Cardiac septum (tissue), 1 donor: ENCODE measurements at regions not wholly inside any gene's neighbourhood (a gene's known extent, or its start where the extent isn't known, plus 50 kb on each side); places are given as distances from the start of the nearest gene placed in this dataset.

ENCODE experiments used
- DNase-seq: peaks from one replicate; pipeline ENCODE4 v3.0.0-alpha.2; 2020; ENCODE audit warnings: low spot score
- intact Hi-C: fragments of 100-400 bp; cut with DNase I; formaldehyde crosslinking; loops from one replicate; pipeline ENCODE4 v1.14.0; 2022
- donor health status: DM: no; HTN: no; CAD: no.

DNA sequence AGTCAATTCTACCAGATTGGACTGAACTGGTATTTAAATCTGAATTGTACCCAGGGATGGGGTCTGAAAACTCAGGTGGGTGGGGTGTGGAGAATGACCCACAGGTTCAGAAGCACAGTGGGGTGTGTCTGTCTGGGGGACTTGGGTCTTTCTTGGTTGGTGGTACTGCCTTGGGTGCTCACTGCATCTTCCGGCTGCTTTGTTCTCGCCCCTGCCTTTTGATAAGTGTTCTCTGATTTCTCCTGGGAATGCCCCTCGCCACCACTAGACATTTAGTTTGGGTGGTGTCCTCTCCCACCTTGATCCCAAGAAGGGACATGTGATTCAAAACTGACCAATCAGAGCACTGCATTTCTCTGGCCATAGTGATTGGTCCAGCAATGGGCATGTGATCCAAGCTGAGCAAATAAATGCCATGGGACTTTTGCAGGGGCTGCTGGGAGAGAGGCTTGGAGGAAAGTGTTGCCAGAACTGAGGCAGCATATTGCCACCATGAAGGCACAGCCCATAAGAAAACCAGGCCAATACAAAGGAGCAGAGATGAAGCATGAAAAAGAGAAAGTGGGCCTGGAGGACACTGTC, 270.5 kb downstream of the NPHP4 start:
- intact Hi-C loops = no loop called here

DNA sequence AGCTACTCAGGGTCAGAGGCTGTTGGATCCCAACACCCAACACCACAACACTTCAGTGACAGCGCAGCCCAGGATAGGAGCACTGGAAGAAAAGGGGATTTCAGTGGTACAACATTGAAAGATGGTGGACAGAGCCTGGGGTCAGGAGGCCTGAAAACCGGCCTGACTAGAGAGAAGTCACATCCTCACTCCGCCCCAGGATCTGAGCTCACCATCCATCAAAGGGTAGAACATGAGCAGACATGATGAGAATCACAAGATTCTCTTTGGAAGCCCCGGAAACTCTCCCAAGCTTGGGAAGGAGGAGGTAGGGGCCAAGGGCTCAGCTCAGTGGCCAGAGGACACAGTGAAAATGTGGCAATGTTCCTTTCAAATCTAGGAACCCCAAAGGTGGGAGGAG, 271.3 kb downstream of the NPHP4 start:
- peak; percentile 17 for DNase-seq
- intact Hi-C loops = no loop called here

More for the DNA sequence above, 270.5 kb downstream of the NPHP4 start:
- peak; percentile 29 for DNase-seq

DNA sequence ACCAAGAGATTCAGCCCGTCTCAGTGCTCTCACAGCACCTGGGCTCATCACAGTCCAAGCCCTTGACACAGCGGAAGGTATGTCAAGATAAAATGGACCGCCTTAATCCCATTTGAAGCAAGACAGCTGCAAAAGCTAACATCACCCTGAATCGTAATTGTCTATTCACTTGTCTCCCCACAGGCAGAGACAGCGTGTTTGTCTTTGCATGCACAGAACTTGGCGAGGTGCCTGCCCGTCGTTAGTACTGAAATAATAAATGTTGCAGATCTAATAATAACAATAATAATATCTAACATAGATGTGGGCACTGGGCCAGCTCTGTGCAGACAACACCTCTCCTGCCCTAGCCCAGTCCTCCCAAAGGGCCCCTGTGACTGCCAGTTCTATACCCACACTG, 271.7 kb downstream of the NPHP4 start:
- DNase-seq = peak; percentile 14
- intact Hi-C loops = no loop called here

DNA sequence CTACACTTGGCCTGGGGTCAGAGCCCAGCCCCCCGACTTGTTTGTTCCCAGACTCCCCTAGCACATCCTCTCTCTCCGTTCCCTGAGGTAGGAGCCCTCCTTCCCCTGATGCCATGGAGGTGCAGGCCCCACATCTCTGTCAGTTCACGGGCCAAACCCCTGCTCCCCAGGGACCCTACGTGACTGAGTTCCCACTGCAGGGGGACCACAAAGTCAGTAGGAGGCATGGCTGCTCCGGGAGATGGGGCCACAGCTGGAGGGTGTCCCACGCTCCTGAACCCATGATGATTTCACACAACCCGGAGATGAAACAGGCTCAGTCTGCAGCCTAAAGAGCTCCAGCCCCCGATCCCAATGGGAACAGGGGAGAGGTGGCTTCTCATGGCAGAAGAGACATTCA, 272.2 kb downstream of the NPHP4 start:
- peak; percentile 72 for DNase-seq
- intact Hi-C loops = no loop called here

DNA sequence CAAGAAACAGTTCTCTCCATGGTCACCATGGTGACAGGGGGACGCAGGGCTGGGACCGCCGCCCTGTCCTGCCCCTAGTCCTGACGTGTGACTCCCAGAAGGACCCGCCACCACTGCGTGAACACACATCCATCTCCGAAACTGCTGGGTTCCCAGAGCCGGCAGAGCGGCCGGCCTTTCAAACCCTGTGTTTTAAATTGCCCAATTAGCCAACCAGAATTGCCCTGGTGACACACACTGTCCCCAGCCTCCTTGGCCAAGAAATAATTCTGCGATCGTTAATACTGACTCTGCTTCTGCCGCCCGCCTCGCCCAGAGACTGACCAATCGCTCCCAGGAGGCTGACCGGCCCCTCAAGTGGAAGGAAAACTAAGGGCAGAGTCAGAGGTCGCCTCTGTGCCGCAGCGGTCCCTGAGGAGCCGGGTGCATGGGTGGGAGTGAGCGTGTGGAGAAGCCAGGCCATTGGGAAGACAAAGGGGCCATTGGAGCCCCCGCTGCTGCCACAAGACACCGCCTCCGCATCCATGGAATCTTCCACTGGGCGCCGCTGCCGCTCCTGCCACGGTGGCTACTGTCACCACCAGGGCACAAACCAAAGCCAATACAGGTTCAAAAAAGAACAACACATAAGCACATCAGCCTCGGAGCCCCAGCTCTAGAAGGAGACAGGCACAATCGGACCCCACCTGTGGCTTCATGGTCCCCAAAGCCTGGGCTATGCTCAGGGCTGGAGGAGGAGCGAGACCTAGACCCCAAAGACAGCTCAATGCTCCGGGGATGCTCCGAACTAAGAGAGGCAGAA, 273.2 kb downstream of the NPHP4 start:
- intact Hi-C loops = no loop called here
- DNase-seq = peak; percentile 70

DNA sequence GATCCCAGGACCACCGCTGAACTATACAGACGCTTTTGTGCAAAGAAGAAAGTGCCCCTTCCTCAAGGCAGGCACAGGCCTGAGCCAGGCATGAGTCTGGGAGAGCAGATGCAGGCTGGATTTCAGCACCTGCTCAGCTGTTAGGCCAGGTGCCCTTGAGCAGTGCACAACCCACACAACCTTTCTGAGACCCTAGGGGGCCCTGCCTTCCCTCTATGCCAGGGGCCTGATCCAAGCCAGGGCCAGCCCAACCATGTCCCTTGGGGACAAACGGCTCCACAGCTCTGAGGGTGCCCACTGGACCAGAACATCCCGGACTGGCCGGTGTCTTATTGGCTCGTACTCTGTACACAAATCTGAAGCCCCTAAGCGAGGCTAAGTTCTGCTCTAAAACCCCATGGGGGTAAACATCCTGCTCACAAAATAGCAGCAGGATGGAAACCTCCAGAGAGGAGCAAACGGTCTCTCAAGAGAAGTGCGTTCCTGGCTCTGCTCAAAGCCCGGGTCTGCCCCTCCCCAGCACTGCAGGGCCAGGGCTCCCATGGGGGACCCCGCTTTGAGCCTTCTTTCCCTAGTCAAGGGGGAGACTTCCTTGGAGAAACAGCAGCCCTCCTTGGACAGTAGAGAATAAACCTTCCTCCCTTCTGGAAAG, 275.1 kb downstream of the NPHP4 start:
- intact Hi-C loops = no loop called here
- DNase-seq = peak; percentile 68

DNA sequence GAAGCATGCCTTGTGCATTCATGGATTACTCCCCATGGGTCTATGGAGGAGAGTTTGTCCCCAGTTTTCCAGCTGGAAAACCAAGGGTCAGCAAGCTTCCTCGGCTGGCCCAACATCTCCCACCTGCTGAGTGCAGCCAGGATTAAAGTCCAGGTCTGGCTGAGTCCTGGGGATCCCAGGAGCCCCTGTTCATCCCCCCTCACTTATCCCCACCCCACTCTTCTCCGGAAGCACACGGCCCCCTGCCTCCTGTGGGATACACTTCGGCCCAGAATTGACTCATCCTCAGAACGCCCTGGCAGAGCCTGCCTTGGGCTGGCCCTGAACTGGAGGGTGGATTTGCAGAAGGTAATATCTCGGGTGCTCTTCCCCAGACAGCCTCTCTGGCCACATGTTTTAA, 276.1 kb downstream of the NPHP4 start:
- intact Hi-C loops = no loop called here
- peak; percentile 53 for DNase-seq

DNA sequence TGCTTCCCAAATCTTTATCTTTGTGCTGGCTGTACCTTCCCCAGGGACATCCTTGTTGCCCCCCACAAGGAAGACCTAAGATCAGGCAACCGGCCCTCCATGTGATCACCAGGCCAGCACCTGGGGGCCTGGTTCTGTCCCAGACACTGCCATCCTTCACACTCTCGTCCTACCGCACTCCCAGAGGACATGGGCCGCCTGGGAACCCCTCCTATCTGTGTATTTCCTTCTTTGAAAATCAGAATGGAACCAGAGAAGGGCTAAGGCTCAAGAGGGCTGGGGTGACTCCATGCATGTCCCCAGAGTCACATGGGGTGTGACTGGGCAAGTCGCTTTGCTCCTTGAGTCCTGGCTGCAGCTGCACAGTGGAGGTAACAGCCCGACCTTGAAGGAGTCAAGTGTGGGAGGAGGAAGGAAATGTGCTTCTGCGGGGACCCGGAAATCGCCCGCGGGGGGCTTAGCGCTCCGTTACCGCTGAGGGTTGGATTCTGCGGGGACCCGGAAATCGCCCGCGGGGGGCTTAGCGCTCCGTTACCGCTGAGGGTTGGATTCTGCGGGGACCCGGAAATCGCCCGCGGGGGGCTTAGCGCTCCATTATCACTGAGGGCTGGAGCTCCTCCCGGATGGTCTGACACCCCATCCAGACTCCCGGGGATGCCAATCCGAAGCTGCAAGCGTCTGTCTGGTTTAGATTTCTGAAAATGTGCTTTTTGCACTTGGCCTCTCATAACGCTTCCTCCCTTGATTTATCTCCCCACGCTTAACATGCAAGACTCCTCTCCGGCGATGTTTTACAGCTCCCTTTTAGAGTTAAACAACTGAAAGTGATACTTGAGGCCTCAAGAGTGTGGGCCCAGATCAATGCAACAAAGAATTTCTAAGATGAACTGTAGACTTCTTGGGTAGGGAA, 278.9 kb downstream of the NPHP4 start:
- intact Hi-C loops = no loop called here
- DNase-seq = peak; percentile 5

DNA sequence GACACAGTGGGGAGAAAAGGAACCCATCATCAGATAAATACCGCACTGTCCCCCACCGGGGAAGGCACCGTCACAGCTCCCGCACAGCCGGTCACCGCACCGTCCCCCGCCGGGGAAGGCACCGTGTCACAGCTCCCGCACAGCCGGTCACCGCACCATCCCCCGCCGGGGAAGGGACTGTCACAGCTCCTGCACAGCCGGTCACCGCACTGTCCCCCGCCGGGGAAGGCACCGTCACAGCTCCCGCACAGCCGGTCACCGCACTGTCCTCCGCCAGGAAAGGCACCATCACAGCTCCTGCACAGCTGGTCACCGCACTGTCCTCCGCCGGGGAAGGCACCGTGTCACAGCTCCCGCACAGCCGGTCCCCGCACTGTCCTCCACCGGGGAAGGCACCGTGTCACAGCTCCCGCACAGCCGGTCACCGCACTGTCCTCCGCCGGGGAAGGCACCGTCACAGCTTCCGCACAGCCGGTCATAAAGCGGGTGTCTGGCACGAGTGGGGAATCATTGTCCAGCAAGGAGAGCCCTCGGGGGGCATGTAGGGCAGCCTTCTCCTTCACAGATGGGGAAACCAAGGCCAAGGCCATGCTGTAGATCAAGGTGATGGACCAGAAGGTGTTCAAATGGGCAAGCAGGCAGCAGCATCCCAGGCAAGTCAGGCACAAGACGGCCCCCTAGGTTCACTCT, 280.1 kb downstream of the NPHP4 start:
- intact Hi-C loops = no loop called here
- peak; percentile 63 for DNase-seq

DNA sequence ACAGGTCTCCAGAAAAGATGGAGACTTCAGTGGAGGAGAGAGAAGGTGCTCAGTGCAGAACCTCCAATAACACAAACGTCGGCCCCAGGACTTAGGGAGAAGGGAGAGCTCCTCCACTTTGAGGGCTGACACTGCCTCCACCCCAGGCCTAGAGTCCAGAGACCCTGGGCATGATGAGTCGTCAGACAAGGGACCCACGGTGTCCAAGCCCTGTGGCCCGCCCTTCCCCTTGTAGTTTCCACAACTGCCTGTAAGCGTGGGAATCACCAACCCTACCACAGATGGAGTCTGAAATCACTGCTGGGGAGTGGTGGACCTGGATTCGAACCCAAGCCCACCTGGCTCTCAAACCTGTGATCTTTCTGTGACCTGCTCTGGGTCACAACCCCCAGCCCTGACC, 281.1 kb downstream of the NPHP4 start:
- DNase-seq = peak; percentile 19
- intact Hi-C loops = no loop called here

DNA sequence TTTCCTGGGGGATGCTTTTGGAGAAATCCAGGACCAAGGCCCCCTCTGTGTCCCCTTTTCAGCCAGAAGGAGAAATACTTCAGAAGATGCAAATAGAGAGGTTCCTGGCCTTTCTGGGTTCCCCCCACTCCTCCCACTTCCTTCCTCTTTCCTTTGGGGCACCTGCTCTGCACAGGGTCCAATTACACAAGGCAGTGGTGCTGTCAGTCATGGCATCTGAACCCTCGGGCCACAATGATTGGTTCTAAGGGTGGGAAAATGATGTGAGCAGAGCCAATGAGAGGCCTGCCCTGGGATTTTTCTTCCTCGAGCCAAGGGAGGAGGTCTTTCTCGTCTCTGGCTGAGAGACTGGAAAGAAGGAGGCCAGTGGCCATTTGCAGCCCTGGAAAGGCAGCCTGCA, 282.2 kb downstream of the NPHP4 start:
- DNase-seq = no peak
- intact Hi-C loops = no loop called here

DNA sequence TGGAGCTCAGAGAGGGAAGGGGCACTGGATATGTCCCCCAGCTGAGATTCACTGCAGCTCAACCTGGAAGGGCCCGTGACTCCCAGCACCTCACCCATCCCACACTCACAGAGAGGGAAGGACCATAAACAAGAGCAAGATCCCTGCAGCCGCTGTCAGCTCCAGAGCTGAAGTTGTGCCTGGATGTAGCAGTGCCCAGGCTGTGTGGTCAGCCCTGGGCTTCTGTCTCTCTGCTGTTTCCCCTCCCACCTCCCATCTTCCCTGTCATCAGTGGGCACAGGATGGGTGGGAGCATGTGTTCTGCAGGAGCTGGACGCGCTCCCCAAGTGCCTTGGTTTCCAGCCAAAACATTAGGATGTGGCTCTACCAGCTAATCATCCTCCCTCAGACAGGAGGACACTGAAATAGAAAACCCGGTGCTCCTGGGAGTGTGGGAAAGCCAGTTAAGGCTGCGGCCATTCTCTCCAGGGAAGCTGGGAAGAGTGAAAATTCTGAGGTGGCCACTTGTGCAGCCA, 282.7 kb downstream of the NPHP4 start:
- intact Hi-C loops = no loop called here
- DNase-seq = no peak

DNA sequence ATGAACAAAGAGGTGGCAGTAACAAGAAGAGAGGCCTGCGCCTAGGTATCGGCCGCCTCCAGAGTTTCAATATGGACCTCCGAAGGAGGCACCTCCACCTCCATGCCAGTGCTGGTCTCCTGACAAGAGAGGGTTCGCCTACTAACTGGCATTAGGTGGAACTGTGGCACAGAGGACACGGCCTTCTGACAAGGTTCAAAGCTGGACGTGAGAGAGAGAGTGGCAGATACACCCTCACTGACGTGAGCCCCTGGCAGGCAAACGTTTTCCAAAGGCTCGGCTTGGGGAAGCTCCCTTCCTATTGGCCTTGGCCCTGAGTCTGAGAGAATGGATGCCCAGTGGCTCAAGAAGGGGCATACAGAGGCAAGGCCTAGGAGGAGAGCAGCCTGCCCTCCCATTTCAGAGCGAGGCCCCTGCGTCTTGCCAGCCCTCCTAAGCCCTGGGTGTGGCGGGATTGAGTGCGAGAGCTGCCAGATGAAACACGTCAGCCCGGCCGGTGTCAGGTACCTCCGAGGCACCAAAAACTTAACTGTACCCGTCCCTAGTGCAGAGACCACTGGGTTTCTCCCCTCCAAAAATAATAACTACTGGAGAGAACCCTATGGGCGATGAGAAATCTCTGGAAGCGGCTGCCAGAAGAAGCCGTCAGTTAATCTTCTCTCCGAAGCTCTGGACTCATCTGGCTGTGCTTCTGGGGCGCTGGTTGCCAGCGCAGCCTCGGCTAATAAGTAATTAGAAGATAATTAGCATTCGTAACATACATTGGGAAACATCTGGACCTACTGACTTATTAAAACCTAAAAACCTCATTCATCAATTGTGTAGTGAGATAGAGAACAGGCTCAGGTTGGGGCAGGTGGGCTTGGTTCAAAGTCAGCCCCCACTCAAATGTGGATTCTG, 283.6 kb downstream of the NPHP4 start:
- intact Hi-C loops = no loop called here

DNA sequence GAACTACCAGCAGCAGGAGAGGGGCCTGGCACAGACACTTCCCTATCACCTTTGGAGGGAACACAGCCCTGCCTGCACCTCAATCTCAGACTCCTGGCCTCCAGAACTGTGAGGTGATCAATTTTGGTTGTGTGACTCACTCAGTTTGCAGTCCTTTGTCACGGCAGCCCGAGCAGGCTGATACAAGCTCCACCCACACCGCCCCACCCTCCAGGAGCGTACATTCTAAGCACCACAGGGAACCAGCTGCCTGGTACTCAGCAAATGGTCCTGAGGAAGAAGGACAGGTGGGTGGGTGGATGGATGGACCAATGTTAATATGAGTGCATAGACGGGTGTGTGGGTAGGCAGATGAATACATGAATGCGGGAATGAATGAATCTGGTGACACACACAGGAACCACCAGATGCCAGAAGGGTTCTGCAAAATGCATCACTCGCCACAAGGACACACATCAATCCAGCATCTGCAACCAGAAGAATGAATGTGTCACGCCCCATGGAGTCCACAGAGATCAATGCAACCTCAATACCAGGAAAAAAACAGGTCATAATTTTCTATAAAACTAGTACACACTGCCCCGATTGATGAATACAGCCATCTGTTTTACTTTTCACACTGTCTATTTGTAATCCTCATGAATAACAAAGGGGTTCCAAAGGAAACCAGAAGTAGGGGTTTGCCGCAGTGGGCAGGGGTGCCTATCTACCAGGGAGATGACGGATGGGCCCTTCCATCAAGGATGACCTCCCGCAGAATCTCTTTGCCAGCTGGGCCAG, 284.5 kb downstream of the NPHP4 start:
- DNase-seq = no peak

More for the DNA sequence above, 283.6 kb downstream of the NPHP4 start:
- DNase-seq = no peak

DNA sequence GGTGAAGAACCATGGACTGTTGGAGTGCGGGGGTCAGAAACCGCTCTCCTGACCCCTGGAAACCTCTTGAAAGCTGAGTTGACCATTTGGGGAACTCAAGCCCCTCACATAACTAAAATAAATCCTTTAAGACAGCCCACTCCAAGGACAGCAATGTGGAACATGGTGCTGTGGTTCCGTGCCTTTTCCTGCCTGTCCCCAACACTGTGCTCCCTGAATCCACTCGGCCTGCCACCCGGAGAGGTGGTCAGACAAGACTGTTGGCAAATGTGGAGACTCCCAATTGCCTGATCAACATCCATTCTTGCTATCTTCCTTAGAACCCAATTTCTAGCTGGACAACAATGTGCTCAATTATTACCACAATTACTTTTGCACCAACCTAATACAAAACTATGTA, 286.0 kb downstream of the NPHP4 start:
- intact Hi-C loops = no loop called here
- DNase-seq = no peak

More for the DNA sequence above, 284.5 kb downstream of the NPHP4 start:
- intact Hi-C loops = no loop called here

DNA sequence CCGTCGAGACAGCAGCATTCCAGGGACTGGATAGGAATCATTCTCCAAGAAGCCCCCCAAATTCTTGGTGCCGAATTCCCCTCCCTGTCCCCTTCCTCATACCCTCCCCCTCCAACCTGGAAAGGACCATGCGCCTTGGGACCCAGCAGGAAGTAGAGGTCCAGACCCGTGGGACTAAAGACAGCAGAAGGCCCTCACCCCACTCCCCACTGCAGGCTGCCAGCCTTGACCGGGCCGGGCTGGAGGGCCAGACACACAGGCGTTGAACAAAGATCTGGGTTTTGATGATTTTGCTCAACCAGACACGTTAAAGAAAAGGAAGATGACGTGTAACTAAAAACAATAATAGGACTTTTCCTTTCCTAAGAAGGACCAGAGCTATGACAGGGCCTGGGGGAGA, 286.5 kb downstream of the NPHP4 start:
- intact Hi-C loops = no loop called here

More for the DNA sequence above, 286.5 kb downstream of the NPHP4 start:
- no peak for DNase-seq
